ENCODE measurements at regions not wholly inside any gene's neighbourhood (a gene's known extent, or its start where the extent isn't known, plus 50 kb on each side); places are given as distances from the start of the nearest gene placed in this dataset.

DNA sequence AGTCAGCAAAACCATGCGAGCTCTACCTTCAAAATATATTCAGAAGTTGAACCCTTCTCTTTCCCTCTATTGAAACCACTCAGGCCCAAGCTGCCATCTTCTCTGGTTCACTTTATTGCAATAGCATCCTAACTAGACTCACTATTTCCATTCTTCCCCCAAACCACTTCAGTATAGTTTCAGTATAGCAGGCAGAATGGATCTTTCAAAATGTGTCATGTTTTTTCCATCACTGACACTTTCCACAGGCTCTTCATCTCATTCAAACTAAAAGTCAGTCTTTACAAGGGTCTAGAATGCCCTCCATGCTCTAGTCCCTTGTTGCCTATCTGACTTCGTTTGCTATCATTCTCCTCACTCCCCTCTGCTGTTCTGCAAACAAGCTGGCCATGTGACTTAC is 274.4 kb downstream of the IDS start:
- Histone ChIP-seq H3K36me3 (no peaks in the 10 kb centered on the region), H3K9me3 (no peaks in the 10 kb centered on the region), H3K4me3 (no peak overlapping the region), H3K27ac (no peak overlapping the region), H3K4me1 (no peaks in the 10 kb centered on the region), H3K27me3 (no peaks in the 10 kb centered on the region)
- no peak for DNase-seq (ENCODE audit: extremely low spot score in 2 of 2)
- TF ChIP-seq POLR2A (IDR thresholded peaks at IDR 0.05) (no peak), POLR2AphosphoS5 (IDR thresholded peaks at IDR 0.05; ENCODE audit: insufficient read depth in 1 of 2, low read depth in 1 of 2) (no peak)
- TF ChIP-seq, protein P1, sequence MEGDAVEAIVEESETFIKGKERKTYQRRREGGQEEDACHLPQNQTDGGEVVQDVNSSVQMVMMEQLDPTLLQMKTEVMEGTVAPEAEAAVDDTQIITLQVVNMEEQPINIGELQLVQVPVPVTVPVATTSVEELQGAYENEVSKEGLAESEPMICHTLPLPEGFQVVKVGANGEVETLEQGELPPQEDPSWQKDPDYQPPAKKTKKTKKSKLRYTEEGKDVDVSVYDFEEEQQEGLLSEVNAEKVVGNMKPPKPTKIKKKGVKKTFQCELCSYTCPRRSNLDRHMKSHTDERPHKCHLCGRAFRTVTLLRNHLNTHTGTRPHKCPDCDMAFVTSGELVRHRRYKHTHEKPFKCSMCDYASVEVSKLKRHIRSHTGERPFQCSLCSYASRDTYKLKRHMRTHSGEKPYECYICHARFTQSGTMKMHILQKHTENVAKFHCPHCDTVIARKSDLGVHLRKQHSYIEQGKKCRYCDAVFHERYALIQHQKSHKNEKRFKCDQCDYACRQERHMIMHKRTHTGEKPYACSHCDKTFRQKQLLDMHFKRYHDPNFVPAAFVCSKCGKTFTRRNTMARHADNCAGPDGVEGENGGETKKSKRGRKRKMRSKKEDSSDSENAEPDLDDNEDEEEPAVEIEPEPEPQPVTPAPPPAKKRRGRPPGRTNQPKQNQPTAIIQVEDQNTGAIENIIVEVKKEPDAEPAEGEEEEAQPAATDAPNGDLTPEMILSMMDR (IDR thresholded peaks at IDR 0.05) = no peak
- intact Hi-C loops (cut with DNase I) = no loop called here

DNA sequence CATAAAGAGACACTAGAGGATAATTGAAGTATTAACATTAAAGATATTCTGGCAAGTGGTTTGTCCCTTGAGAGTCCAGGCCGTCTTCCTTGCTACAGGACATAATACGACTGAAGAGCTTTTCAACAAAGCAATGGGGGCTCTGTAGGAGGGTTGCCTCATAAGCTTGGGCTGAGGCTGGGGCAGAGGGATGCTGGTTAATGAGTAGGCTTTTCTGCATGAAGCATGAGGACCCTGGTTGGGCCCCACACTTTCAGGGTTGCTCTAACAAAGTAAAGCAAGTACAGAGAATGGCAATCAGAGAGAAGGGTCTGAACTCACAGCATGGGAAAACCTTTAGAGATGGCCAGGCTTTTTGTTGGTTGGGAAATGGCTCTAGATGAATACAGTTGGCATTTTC is 281.3 kb downstream of the IDS start:
- intact Hi-C loops (cut with DNase I) = no loop called here
- no peaks in the 10 kb centered on the region for H3K27me3 ChIP-seq
- H3K27ac ChIP-seq = no peak overlapping the region
- H3K9me3 ChIP-seq = no peaks in the 10 kb centered on the region
- DNase-seq (ENCODE audit: extremely low spot score in 2 of 2) = no peak
- no peak overlapping the region for H3K4me3 ChIP-seq
- no peaks in the 10 kb centered on the region for H3K36me3 ChIP-seq
- TF ChIP-seq, protein P1 (IDR thresholded peaks at IDR 0.05) = no peak
- TF ChIP-seq POLR2AphosphoS5 (IDR thresholded peaks at IDR 0.05; ENCODE audit: insufficient read depth in 1 of 2, low read depth in 1 of 2) (no peak), POLR2A (IDR thresholded peaks at IDR 0.05) (no peak)
- H3K4me1 ChIP-seq = no peaks in the 10 kb centered on the region

DNA sequence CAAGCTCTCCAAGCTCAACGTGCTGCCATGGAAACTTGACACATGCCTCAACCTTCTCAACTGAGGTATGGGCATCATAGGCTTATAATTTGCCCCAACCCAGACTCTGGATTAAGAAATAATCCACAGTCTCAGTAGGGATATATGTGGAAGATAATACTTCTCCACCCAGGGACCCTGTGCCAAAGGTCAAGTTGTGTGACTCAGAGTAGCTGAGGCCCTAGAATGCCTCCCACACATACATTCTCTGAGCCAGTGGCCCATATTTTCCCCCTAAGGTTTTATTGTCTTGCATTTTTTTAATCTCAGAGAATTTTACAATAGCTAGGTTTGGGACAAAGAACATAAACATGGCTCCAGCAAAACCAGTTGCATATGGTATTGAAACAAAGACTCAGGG is 283.1 kb downstream of the IDS start:
- DNase-seq (ENCODE audit: extremely low spot score in 2 of 2) = no peak
- H3K36me3 ChIP-seq = no peaks in the 10 kb centered on the region
- no peaks in the 10 kb centered on the region for H3K9me3 ChIP-seq
- TF ChIP-seq, protein P1 (IDR thresholded peaks at IDR 0.05) = no peak
- TF ChIP-seq POLR2AphosphoS5 (IDR thresholded peaks at IDR 0.05; ENCODE audit: insufficient read depth in 1 of 2, low read depth in 1 of 2) (no peak), POLR2A (IDR thresholded peaks at IDR 0.05) (no peak)
- H3K27ac ChIP-seq = no peak overlapping the region
- no peaks in the 10 kb centered on the region for H3K4me1 ChIP-seq
- intact Hi-C loops (cut with DNase I) = no loop called here
- H3K4me3 ChIP-seq = no peak overlapping the region
- no peaks in the 10 kb centered on the region for H3K27me3 ChIP-seq

DNA sequence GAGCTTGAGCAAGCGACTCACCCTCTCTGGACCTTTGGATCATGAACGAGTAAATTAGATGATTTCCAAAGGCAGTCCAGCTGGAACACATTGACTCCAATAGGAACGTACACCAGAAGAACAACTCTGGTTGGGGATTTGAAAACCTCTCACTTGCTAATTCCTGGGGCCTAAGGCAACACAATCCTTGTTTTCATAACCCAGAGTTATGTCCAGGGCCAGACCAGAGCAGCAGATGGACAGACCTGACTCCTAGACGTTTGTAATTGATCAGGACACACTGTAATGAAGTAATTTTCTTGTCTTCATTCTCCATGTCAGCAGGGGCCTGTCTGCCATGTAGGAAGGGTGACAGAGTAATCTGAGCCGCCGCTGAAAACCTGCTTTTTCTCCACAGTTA is 283.9 kb downstream of the IDS start:
- DNase-seq (ENCODE audit: extremely low spot score in 2 of 2) = no peak
- Histone ChIP-seq H3K27me3 (no peaks in the 10 kb centered on the region), H3K36me3 (no peaks in the 10 kb centered on the region), H3K9me3 (no peaks in the 10 kb centered on the region), H3K4me1 (no peaks in the 10 kb centered on the region), H3K4me3 (no peak overlapping the region), H3K27ac (no peak overlapping the region)
- TF ChIP-seq, protein P1 (IDR thresholded peaks at IDR 0.05) = no peak
- no peak for TF ChIP-seq POLR2A (IDR thresholded peaks at IDR 0.05)
- TF ChIP-seq POLR2AphosphoS5 (IDR thresholded peaks at IDR 0.05; ENCODE audit: insufficient read depth in 1 of 2, low read depth in 1 of 2) = no peak
- intact Hi-C loops (cut with DNase I) = no loop called here

DNA sequence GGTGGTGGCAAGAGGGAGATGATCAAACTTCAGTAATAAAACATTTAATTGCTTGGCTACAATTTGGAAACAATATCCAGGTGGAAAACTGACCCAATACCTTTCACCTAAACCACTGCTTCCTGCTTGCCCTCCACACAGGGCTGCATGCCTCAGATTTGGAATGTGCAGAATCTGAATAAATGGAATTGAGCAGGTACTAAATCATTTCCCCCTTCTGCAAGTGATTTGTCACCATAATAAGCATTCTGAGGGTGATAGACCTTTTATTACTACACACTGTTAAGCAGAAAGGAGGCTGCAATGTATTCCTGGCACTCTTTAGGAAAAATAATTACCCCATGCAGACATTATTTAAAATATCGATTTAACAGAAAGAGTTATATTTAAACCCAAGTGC is 291.8 kb downstream of the IDS start:
- H3K27me3 ChIP-seq = no peaks in the 10 kb centered on the region
- no peak for DNase-seq (ENCODE audit: extremely low spot score in 2 of 2)
- TF ChIP-seq, protein P1 (IDR thresholded peaks at IDR 0.05) = no peak
- TF ChIP-seq POLR2AphosphoS5 (IDR thresholded peaks at IDR 0.05; ENCODE audit: insufficient read depth in 1 of 2, low read depth in 1 of 2) (no peak), POLR2A (IDR thresholded peaks at IDR 0.05) (no peak)

More for the DNA sequence above, 291.8 kb downstream of the IDS start:
- Histone ChIP-seq H3K9me3 (no peaks in the 10 kb centered on the region), H3K36me3 (no peaks in the 10 kb centered on the region), H3K27ac (no peak overlapping the region), H3K4me1 (no peaks in the 10 kb centered on the region), H3K4me3 (no peak overlapping the region)
- intact Hi-C loops (cut with DNase I) = no loop called here

All from vagina (tissue), 2 donors.